Prostate gland (tissue), 2 donors: ENCODE measurements at regions not wholly inside any gene's neighbourhood (a gene's known extent, or its start where the extent isn't known, plus 50 kb on each side); places are given as distances from the start of the nearest gene placed in this dataset.

Experiments used
- DNase-seq: peaks from one replicate; pipeline ENCODE4 v3.0.0-alpha.2; 2019; ENCODE audit warnings: low spot score
- H3K27ac ChIP-seq, 2 donors: fragments of 200-600 bp; sonication (generic); 2 replicates each; pipeline ENCODE4 v1.5.1; 2017 to 2019
- H3K27me3 ChIP-seq: fragments of 200-600 bp; sonication (generic); replicated peaks from 2 replicates; pipeline ENCODE4 v1.5.1; 2019; ENCODE audit not compliant: insufficient read depth
- H3K36me3 ChIP-seq, 2 donors: fragments of 200-600 bp; sonication (generic); 1 replicate in 1 of 2; 2 replicates in 1 of 2; pipeline versions ENCODE4 v1.5.1 to v1.8.1; 2017 to 2019
- H3K4me1 ChIP-seq: fragments of 200-600 bp; sonication (generic); replicated peaks from 2 replicates; pipeline ENCODE4 v1.5.1; 2019
- H3K4me3 ChIP-seq, 2 donors: fragments of 200-600 bp; sonication (generic); 2 replicates each; pipeline ENCODE4 v1.5.1; 2017 to 2019
- H3K9me3 ChIP-seq: fragments of 200-600 bp; sonication (generic); 2 replicates; pipeline ENCODE4 v1.5.1; 2017
- POLR2A ChIP-seq: fragments of 450-650 bp; IDR thresholded peaks from one replicate; pipeline ENCODE4 v1.6.1; 2016; ENCODE audit warnings: antibody characterized with exemption, mild to moderate bottlenecking
- POLR2AphosphoS5 ChIP-seq: sonication (generic); formaldehyde crosslinking; IDR thresholded peaks from one replicate; pipeline ENCODE4 v1.6.1; 2017; ENCODE audit warnings: antibody characterized with exemption
- WGBS: methylation state at CpG from one replicate; pipeline ENCODE4 v1.1.5; 2018; 5-methylcytosine and 5-hydroxymethylcytosine counted together
- intact Hi-C: fragments of 100-400 bp; cut with DNase I; formaldehyde crosslinking; loops from one replicate; pipeline ENCODE4 v1.14.2; 2022
- TF ChIP-seq, protein P1 (sequence below), 4 experiments: fragments of 200-600 bp in 2 of 4; fragments of 450-650 bp in 2 of 4; sonication (generic) in 2 of 4; IDR thresholded peaks; 1 replicate in 3 of 4; 2 replicates in 1 of 4; pipeline ENCODE4 v1.5.1; 2016 to 2019; ENCODE audit warnings: antibody characterized with exemption in 4 of 4, mild to moderate bottlenecking in 2 of 4, moderate library complexity in 2 of 4

DNA sequence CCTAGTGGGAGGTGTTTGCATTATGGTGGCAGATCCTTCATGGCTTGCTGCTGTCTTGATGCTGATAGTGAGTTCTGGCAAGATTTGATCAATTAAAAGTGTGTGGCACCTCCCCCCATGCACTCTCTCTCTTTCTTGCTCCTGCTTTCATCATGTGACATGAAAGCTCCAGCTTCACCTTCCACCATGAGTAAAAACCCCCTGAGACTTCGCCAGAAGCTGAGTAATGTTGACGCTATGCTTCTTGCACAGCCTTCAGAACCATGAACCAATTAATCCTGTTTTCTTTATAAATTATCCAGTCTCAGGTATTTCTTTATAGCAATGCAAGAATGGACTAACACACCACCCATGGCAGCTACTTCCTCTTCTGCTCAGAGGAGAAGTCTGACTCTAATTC lies 2181.4 kb upstream of the PIK3C3 start:
- TF ChIP-seq, protein P1, sequence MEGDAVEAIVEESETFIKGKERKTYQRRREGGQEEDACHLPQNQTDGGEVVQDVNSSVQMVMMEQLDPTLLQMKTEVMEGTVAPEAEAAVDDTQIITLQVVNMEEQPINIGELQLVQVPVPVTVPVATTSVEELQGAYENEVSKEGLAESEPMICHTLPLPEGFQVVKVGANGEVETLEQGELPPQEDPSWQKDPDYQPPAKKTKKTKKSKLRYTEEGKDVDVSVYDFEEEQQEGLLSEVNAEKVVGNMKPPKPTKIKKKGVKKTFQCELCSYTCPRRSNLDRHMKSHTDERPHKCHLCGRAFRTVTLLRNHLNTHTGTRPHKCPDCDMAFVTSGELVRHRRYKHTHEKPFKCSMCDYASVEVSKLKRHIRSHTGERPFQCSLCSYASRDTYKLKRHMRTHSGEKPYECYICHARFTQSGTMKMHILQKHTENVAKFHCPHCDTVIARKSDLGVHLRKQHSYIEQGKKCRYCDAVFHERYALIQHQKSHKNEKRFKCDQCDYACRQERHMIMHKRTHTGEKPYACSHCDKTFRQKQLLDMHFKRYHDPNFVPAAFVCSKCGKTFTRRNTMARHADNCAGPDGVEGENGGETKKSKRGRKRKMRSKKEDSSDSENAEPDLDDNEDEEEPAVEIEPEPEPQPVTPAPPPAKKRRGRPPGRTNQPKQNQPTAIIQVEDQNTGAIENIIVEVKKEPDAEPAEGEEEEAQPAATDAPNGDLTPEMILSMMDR (IDR thresholded peaks at IDR 0.05) = no peak
- H3K27ac ChIP-seq = no peak overlapping the region
- no peaks in the 10 kb centered on the region for H3K27me3 ChIP-seq
- 94% methylated on average over 2 of the region's 2 CpGs for WGBS
- no peaks in the 10 kb centered on the region for H3K4me1 ChIP-seq
- H3K9me3 ChIP-seq = no peaks in the 10 kb centered on the region
- H3K4me3 ChIP-seq = no peak overlapping the region
- no peak for DNase-seq
- intact Hi-C loops = no loop called here
- no peaks in the 10 kb centered on the region for H3K36me3 ChIP-seq

DNA sequence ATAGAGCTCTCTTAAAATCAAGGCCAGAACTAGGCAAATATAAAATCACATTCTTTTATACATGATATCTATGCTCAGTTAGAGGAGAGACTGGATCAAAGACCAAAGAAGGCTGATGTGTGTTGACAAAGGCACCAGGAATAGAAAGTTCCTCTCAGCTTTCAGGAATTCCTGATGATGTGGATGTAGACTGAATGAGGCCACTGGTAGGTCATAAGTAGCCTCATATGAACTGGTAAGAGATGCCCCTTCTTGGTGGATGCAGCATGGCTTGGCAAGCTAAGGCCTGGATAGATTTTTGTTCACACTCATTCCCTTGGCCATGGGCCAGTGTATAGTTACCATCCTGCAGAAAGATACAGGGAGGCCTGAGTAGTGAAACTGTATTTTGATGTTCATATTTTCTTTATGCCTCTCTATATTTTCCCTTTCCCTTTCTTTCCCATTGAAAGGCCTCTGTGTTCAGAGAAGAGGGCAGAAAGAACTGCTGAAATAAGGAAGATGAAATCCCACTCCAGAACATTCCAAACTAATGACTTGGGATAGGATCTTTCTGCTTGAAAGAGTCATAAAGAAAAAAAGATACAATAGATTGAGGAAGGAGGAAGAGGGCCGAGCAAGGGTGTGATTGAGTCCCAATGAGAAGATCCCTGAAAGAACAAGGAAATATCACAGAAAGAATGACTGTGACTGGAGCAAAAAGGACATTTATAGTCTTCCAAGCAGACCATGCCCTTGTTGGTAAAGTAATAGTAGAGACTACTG lies 2182.7 kb upstream of the PIK3C3 start:
- TF ChIP-seq POLR2AphosphoS5 = no peak
- TF ChIP-seq POLR2A = no peak
- TF ChIP-seq, protein P1 (IDR thresholded peaks at IDR 0.05) = no peak
- intact Hi-C loops = no loop called here

DNA sequence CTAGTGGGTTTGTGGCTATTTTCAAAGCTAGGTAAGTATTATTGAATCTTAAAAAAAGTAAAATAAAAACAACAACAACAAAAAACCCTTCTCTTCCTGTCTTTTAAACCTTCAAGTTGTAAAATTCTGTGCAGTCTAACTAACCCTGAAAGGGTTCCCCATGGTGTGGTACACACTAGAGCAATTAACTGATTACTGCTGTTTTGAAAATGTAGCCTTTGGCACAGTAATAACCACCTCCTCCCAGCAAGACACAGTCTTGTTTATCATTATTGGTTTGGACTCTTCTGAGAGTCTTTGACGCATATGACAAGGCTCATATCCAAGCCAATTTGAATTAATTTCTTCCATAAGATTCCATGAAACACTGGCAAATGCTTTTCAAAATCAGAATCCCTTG lies 2184.6 kb upstream of the PIK3C3 start:
- Histone ChIP-seq H3K9me3 (no peaks in the 10 kb centered on the region), H3K36me3 (no peaks in the 10 kb centered on the region), H3K4me1 (no peaks in the 10 kb centered on the region), H3K27ac (no peak overlapping the region), H3K27me3 (no peaks in the 10 kb centered on the region), H3K4me3 (no peak overlapping the region)
- TF ChIP-seq, protein P1 (IDR thresholded peaks at IDR 0.05) = no peak
- TF ChIP-seq POLR2A = no peak
- TF ChIP-seq POLR2AphosphoS5 = no peak
- intact Hi-C loops = no loop called here
- WGBS = 96% methylated on average over 1 of the region's 1 CpG
- DNase-seq = no peak

More for the DNA sequence above, 2182.7 kb upstream of the PIK3C3 start:
- H3K36me3 ChIP-seq = no peaks in the 10 kb centered on the region
- no peak overlapping the region for H3K27ac ChIP-seq
- H3K9me3 ChIP-seq = no peaks in the 10 kb centered on the region
- no peaks in the 10 kb centered on the region for H3K27me3 ChIP-seq
- WGBS = 86% methylated on average over 1 of the region's 1 CpG
- DNase-seq = no peak
- H3K4me1 ChIP-seq = no peaks in the 10 kb centered on the region
- no peak overlapping the region for H3K4me3 ChIP-seq

DNA sequence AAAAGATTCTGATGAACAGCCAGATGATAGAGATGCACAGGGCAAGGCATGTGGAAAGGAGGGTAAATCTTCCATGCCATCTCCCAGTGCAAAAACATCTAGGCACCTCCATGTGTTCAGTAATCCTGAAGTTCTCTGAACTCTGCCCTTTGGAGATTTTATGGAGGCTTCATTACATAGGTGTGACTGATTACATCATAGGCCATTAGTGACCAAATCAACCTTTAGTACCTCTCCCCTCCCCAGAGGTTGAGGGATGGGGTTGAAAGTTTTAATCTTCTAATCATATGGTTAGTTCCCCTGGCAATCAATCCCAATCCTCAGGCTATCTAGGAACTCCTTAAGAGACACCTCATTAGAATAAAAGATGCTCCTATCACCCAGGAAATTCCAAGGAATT lies 2190.2 kb upstream of the PIK3C3 start:
- intact Hi-C loops = no loop called here
- Histone ChIP-seq H3K4me1 (no peaks in the 10 kb centered on the region), H3K27me3 (no peaks in the 10 kb centered on the region), H3K36me3 (no peaks in the 10 kb centered on the region), H3K4me3 (no peak overlapping the region), H3K9me3 (no peaks in the 10 kb centered on the region), H3K27ac (no peak overlapping the region)
- TF ChIP-seq, protein P1 (IDR thresholded peaks at IDR 0.05) = no peak
- TF ChIP-seq POLR2AphosphoS5 (no peak), POLR2A (no peak)
- DNase-seq = no peak

DNA sequence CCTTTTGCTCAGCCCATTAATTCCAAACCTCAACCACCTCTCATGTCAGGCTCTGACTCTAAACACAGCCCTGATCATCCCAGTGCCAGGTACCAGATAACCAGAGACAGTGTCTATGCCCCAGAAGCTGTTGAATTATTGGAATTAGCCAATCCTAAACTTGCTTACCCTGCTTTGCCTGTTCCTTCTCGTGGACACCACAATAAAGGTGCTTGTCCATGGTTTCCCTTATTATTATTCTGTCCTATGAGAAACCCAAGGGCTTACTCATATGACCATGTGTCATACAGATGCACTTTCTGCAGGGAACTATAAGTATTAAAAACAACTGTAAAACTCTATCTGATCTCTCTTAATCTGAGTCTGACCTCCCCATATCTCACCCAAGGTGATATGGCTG lies 2193.8 kb upstream of the PIK3C3 start:
- H3K4me1 ChIP-seq = no peaks in the 10 kb centered on the region
- H3K27me3 ChIP-seq = no peaks in the 10 kb centered on the region
- no peak overlapping the region for H3K4me3 ChIP-seq
- TF ChIP-seq POLR2AphosphoS5 (no peak), POLR2A (no peak)
- TF ChIP-seq, protein P1 (IDR thresholded peaks at IDR 0.05) = no peak
- no peaks in the 10 kb centered on the region for H3K36me3 ChIP-seq
- intact Hi-C loops = no loop called here
- no peak overlapping the region for H3K27ac ChIP-seq
- H3K9me3 ChIP-seq = no peaks in the 10 kb centered on the region
- WGBS = 67% methylated on average over 1 of the region's 1 CpG
- DNase-seq = no peak
